K562 (cell line): ENCODE measurements at regions not wholly inside any gene's neighbourhood (a gene's known extent, or its start where the extent isn't known, plus 50 kb on each side); places are given as distances from the start of the nearest gene placed in this dataset.

Experiments used
- BRD9 ChIP-seq: fragments of 450-650 bp; IDR thresholded peaks from 2 replicates; pipeline ENCODE4 v1.6.1; 2018; ENCODE audit warnings: low read depth; ENCODE audit not compliant: partially characterized antibody
- EZH2 ChIP-seq: IDR thresholded peaks from 2 replicates; pipeline ENCODE4 v1.6.1; 2012; ENCODE audit warnings: low read depth, mild to moderate bottlenecking, inconsistent platforms, low read length, borderline replicate concordance
- MAFK ChIP-seq: IDR thresholded peaks from 2 replicates; pipeline ENCODE4 v1.6.1; 2011; ENCODE audit warnings: low read length, improper control_type of control experiment
- POLR2AphosphoS5 ChIP-seq: IDR thresholded peaks from 2 replicates; pipeline ENCODE4 v1.6.1; 2011; ENCODE audit warnings: mild to moderate bottlenecking, low read depth, low read length, moderate library complexity; ENCODE audit not compliant: control insufficient read depth, insufficient read depth
- TF ChIP-seq, protein P1 (sequence below): fragments of 450-650 bp; IDR thresholded peaks from 2 replicates; pipeline ENCODE4 v1.6.1; 2016; ENCODE audit warnings: borderline replicate concordance

DNA sequence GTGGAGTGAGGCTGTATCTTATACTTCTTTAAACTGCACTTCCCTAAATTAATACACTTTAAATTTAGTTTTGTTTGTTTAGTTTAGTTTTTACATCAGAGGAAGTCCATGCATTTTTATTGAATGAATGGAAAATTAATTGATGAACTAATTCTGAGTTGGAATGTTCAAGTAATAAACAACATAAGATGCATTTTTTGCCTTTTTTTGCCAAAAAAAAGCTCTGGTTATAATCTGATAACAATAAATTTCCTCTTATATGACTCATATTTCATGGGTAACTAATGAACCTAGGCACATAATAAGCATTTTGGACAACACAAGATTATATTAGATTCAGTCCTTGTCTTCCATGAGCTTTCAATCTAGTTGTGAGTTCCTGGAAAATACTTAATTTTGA is 323.1 kb downstream of the CENPW start:
- TF ChIP-seq POLR2AphosphoS5 (no peak), BRD9 (no peak), MAFK (no peak), EZH2 (no peak)
- TF ChIP-seq, protein P1, sequence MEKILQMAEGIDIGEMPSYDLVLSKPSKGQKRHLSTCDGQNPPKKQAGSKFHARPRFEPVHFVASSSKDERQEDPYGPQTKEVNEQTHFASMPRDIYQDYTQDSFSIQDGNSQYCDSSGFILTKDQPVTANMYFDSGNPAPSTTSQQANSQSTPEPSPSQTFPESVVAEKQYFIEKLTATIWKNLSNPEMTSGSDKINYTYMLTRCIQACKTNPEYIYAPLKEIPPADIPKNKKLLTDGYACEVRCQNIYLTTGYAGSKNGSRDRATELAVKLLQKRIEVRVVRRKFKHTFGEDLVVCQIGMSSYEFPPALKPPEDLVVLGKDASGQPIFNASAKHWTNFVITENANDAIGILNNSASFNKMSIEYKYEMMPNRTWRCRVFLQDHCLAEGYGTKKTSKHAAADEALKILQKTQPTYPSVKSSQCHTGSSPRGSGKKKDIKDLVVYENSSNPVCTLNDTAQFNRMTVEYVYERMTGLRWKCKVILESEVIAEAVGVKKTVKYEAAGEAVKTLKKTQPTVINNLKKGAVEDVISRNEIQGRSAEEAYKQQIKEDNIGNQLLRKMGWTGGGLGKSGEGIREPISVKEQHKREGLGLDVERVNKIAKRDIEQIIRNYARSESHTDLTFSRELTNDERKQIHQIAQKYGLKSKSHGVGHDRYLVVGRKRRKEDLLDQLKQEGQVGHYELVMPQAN = no peak
